NCI-H345 treated with DMSO at 0.1 percent for 48 hours (cell line): ENCODE measurements at regions not wholly inside any gene's neighbourhood (a gene's known extent, or its start where the extent isn't known, plus 50 kb on each side); places are given as distances from the start of the nearest gene placed in this dataset.
"Not testable (repeated sequence)": the region's sequence is repeated elsewhere in the genome, so short reads cannot be mapped to it uniquely, and the experiment has no call there.

Experiments
- DNase-seq: peaks from one replicate; lab custom pipeline; 2025; ENCODE audit not compliant: unreplicated experiment; lab: John Stamatoyannopoulos, UW

GRCh38 chr14:43595096-43595772, 911.8 kb downstream of the FSCB start:
- DNase-seq: no peak

GRCh38 chr14:43591776-43592175, 915.3 kb downstream of the FSCB start:
- no peak for DNase-seq

- no peak for DNase-seq
Measured at GRCh38 chr14:43587183-43587582, 919.9 kb downstream of the FSCB start.

- DNase-seq: no peak
Measured at GRCh38 chr14:43579671-43580070, 927.4 kb downstream of the FSCB start.

GRCh38 chr14:43568022-43568421, 939.1 kb downstream of the FSCB start:
- no peak for DNase-seq

- DNase-seq: no peak
Measured at GRCh38 chr14:43548368-43548767, 958.7 kb downstream of the FSCB start.

GRCh38 chr14:43547596-43547995, 959.5 kb downstream of the FSCB start:
- DNase-seq: not testable (repeated sequence)

GRCh38 chr14:43541356-43541755, 965.7 kb downstream of the FSCB start:
- no peak for DNase-seq

- no peak for DNase-seq
Measured at GRCh38 chr14:43540948-43541347, 966.1 kb downstream of the FSCB start.

- DNase-seq: no peak
Measured at GRCh38 chr14:43539210-43539609, 967.9 kb downstream of the FSCB start.

- DNase-seq: no peak
Measured at GRCh38 chr14:43535231-43535838, 971.7 kb downstream of the FSCB start.

GRCh38 chr14:43532825-43533416, 974.2 kb downstream of the FSCB start:
- no peak for DNase-seq

GRCh38 chr14:43528321-43528720, 978.8 kb downstream of the FSCB start:
- DNase-seq: no peak

GRCh38 chr14:43525658-43526057, 981.4 kb downstream of the FSCB start:
- DNase-seq: no peak

- no peak for DNase-seq
Measured at GRCh38 chr14:43522901-43523300, 984.2 kb downstream of the FSCB start.

- no peak for DNase-seq
Measured at GRCh38 chr14:43522191-43522590, 984.9 kb downstream of the FSCB start.

GRCh38 chr14:43503508-43503907, 1003.6 kb downstream of the FSCB start:
- peak; percentile 20 for DNase-seq

GRCh38 chr14:43492359-43492758, 1014.7 kb downstream of the FSCB start:
- not testable (repeated sequence) for DNase-seq

GRCh38 chr14:43483415-43483814, 1023.7 kb downstream of the FSCB start:
- no peak for DNase-seq

GRCh38 chr14:43481864-43482263, 1025.2 kb downstream of the FSCB start:
- DNase-seq: no peak

GRCh38 chr14:43480976-43481375, 1026.1 kb downstream of the FSCB start:
- no peak for DNase-seq

GRCh38 chr14:43479596-43480195, 1027.4 kb downstream of the FSCB start:
- DNase-seq: no peak
